ENCODE measurements at regions not wholly inside any gene's neighbourhood (a gene's known extent, or its start where the extent isn't known, plus 50 kb on each side); places are given as distances from the start of the nearest gene placed in this dataset.

DNA sequence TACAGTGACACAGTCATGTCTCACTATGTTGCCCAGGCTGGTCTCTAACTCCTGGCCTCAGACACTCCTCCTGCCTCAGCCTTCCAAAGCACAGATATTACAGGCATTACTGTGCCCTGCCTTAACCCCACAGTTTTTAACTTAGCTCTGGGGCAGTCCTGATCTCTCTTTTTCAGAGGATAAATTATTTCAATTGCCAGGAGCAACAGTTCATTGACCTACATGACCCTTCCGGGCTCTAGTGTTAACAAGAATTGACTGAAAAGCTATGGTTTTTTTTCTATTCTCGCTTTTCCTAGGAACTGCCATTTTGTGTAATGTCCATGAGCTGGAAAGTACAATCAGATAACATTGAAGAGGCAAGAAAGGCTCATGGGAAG lies 92.8 kb downstream of the HNRNPLL start:
- no peak for DNase-seq

DNA sequence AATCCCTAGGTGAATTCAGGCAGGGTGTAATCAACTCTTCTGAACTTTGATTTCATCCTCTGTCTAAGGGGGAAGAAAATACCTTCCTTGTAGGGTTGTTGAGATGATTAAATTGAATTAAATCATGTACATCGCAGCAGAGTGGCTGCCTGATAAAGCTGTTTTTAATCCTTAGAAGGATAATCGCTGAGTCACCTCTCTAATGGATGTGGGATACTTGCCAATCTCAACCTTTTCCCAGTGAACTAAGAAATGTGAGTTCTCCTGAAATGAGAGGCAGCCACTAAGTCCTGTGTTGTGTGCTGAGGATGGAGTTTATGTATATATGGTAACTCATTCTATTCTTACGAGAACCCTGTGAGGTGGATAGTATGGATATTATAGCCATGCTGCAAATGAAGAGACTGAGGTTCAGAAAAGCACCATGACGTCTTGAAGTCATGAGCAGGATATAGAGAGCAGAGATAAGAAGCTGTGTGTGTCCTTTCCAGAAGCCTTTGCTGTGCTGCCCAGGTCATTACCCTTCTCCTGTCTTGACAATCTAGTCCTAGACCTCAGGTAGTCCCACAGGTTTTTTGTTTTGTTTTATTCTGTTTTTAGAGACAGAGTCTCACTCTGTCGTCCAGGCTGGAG lies 93.3 kb downstream of the HNRNPLL start:
- DNase-seq: no peak

DNA sequence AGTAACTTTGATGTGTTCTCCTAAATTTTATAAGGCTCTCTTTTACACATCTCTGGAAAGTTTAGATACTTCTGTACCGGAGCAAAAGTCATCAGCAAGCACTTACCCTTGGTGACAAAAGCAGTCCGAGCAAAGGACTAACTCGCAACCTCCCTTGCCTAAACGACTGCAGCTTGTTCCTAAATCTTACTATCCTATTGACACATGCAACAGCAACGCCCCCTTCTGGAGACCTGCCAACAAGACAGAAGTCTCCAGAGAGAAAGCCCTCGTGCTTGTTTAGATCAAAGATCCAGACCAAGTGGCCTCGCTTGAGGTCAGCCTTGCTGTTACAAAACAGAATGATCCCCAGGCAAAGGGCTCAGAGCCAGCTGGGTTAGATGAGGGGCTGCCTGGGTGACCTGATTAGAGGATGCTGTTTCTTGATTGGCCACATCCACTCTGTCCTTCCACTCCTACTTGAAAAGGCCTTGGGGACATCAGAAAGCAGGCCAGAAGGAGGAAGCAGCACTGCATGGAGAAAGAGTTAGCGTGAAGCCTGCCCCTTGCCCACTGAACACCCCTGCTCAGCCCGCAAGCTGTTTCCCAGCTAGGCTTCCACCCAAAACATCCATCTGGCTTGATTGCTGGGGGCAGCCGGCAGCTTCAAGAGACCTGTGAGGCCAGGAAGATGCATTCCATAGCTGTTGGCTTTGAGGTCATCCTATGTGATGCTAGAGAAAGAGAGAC lies 94.3 kb downstream of the HNRNPLL start:
- peak; percentile 86 for DNase-seq

DNA sequence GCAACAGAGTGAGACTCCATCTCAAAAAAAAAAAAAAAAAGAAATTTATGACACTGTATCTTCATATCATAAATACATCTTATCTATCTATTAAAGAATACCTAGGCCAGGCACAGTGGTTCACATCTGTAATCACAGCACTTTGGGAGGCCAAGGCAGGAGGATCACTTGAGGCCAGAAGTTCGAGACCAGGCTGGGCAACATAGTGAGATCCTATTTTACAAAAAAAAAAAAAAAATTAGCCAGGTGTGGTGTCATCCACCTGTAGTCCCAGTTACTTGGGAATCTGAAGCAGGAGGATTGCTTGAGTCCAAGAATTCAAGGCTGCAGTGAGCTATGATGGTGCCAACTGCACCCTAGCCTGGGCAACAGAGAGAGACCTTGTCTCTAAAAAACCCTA lies 95.0 kb downstream of the HNRNPLL start:
- no peak for DNase-seq

DNA sequence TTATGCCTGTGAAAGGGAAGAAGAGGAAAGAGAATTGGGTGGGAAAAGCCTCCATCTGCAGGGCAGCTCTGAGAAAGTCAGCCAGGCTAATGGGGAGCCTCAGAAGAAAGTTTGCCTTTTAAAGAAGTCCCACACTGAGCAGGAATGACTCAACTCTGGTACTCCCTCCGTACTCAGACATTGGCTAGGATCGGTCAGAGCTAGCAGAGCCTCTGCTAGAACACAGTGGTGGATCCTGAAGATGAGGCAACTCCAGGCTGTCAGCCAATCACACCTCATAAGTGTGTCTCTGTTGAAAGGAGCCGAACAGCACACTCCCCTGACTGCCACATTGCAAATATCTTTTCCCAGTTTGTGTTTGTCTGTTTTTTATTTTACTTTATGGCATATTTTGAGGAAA lies 96.9 kb downstream of the HNRNPLL start:
- no peak for DNase-seq

DNA sequence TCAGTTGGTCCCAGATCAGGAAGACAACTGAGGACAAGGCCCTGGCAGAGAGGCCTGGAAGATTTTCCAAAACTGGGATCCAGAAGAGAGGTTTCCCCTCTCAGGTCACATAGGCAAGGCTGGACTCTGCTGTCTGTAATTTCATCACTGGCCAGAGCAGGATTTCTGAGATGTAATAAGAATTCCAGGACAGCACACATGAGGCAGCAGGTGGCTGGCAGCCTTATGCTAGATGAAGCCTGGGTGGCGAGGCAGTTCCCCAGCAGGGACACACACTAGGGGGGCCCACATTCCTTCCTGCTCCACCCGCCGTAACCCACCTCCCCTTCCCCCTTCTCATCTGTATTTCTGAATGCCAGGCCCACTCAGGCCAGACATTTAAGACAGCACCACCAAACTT lies 98.6 kb downstream of the HNRNPLL start:
- DNase-seq: no peak

DNA sequence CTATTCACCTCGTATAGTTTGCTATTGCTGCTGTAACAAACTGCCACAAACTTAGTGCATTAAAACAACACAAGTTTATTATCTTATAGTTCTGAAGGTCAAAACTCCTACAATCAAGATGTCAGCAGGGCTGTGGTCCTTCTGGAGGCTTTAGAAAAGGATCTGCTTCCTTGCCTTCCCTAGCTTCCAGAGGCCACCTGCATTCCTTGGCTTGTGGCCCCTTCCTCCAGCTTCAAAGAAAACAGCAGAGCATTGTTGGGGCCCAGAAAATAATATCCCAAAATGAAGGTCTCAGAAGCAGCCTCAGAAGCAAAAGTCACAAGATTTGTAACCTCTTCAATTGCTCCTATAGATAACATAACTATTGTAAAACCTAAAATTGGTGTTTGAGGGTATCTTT lies 100.6 kb downstream of the HNRNPLL start:
- DNase-seq: no peak

DNA sequence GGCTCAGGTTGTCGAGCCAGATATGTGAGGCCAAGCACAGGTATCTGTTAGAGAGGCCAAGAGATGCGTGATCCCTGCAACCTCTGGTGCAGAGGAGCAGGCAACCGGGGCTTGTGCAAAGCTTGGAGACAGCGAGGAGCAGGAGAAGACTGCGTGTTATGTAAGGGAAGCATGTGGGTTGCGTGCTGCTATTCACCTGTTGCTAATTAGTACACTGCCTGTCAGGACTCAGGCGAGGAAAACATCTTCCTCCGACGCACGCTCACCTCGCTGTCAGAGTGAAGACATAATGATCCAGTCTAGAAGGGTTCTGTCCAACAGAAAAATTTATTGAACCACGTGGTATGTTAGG lies 102.5 kb downstream of the HNRNPLL start:
- DNase-seq: no peak

DNA sequence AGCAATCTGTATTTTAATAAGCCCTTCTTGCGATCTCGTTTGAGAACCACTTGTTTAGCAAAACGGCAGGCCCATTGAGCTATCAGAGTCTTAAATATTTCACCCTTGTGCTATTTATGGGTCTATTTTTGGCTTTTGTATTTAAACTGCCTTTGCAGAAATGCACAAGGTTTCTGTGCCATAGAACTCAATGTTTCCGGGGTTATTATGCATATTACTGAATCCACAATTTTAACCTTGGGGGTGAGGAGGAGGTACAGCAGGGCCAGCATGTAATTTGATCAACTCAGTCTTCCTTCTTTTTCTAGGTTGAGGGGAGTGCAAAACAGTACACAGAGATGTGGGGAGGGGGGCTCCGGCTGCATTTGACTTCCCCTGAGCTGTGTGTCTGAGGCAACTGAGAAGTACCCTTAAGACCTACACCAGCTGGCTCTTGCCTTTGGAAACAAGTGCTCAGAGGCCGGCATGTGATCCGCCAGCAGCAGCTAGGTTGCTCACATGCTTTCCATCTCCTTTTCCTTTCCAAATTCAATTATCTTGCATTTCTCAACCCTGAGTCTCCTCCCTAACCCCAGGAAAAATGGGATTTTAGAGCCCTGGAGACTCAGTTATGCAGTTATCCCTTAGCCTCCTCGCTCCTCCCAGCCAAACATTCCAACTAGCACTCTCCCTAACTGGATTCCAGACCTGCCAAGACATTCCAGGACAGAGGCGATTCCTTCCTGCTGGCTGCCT lies 103.0 kb downstream of the HNRNPLL start:
- DNase-seq: no peak

DNA sequence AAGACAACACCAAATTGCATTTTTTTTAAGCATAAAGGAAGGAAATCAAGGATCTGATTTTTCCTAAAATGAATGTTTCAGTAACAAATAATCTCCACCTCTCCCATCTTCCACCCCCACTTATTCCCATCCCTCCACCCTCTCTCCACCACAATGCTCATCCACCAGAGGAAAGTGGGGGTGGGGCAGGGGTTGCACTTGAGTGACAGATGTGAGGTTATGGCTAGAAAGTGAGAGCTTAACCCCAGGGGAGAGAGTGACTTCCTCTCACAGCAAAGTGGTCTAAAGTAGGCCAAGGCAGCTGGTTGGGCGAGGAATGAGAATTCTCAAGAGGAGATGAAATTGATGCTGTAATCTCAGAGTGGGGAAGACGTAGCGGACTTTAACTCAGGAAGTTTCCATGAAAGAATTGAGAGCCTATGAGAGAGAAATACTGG lies 104.7 kb downstream of the HNRNPLL start:
- no peak for DNase-seq

DNA sequence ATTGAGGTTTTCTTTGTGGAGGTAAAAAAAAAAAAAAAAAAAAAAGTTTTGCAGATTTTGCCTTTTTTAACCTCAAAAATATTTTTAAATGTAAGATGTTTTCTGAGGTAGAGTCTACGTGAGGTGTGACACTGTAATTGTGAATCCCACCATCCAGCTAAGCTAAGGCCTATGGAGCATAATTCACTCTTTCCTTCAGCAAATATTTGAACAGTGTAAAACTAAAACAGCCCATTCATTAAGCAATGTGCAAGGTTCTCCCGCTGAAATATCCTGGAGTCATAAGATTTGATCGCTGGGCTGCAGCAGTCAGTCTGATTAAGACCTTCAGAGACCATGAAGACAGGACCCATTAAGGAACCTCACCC lies 105.1 kb downstream of the HNRNPLL start:
- no peak for DNase-seq

DNA sequence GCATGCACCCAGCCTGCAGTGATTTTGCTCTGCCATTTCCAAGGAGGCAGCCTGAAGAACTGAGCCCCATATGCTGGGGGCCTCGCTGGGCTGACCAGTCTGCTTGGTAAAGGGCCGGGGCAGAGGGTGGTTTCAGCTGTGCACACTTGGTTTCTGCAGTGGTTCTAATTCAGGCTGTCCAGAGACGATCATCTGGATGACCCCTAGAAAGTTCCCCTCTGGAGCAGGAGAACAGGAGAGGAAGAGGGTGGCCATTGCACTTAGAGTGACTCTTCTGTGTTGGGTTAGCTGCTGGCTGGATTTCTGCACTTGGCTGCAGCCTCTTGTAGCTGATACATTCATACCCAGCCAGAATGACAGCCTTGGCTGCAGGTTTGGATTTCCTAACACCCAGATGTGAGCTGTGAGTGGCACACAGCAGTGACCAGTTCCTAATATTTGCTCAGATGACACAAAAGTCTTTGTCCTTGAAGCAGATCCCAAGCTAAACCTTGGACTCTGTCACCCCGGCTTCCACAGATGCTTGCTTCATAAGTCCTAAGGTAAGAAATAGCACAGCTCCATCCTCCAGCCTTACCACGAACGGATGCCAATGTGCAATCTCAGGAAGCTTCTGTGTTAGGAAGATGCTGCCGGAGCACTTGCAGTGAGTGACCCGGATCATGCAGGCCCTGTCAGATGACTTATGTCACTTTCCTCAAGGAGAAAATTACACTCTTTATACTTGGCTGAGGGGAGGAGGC lies 105.6 kb downstream of the HNRNPLL start:
- no peak for DNase-seq

DNA sequence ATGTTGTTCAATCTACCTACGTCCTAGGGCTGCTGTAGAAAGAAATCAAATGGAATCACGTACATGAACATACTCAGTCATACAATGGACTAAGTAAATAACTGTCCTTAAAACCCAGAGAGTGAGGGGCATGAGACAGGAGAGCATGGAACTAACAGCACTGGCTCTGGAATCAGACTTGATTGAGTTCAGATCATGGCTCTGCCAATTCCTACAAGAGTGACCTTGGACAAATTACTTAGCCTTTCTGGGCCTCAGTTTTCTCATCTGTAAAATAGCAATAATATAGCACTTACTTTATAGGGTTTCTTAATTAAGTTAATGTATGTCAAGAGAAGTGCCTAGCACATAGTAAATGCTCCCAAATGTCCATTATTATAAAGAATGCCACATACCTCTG lies 106.8 kb downstream of the HNRNPLL start:
- DNase-seq: no peak

DNA sequence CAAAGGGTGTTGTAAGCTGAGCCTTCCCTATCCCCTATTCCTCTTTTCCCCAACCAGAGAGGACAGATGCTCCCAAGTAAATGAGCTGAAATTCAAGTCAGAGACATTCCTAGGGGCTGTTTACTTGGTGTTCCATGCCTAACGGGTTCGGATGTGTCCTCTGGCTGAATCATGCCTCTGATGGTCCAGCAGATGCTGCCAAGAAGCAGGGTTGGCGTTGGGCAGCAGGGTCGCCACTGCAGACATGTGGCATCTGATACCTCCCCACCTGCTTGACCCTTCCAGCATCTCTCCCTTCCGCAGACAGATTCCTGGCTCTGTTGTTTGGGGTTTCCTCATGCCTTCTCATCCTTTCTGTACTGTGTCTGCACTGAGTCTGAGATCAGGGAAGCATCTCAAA lies 108.3 kb downstream of the HNRNPLL start:
- no peak for DNase-seq

DNA sequence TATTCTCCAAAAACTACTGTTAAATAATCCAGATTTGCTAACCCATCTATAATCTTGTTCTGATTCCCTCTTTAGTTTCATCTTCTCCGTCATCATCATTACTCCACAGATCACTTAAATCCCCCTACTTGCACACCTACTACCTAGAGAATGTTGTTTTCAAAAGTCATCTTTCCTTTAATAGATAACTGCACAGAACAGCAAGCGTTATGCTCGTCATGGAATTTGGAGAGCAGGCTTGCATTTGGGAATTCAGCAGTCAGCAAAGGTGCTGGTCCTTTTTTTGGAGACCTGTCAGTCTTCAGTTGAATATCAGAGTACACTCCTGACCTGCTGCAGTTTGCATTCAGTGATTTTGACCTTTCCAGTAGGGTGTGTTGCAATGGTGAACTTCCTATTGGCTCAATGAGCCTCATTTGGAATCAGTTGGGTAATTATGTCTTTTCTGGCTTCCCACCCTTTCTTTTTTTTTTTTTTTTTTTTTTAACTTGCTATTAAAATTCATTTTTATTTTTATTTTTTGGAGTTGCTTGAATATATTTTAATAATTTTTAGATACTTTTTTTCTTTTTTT lies 110.6 kb downstream of the HNRNPLL start:
- no peak for DNase-seq

DNA sequence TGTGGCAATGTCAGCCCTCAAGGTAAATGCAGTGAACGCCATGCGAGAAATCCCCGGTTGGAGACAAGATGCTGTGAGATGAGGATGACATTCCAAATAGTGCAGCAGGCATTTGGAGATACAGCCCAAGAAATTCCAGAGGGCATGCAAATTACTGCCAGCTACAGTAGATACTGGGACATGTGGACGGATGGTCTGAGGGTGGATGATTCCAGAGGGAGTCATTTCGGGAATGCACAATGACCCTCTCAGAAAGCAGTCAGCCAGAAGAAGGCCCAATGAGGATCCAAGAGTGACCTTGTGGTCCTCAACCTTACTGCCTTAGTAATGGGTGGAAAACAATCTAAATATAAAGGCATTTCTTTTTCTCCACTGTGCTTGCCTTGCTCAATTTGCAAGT lies 111.3 kb downstream of the HNRNPLL start:
- no peak for DNase-seq

DNA sequence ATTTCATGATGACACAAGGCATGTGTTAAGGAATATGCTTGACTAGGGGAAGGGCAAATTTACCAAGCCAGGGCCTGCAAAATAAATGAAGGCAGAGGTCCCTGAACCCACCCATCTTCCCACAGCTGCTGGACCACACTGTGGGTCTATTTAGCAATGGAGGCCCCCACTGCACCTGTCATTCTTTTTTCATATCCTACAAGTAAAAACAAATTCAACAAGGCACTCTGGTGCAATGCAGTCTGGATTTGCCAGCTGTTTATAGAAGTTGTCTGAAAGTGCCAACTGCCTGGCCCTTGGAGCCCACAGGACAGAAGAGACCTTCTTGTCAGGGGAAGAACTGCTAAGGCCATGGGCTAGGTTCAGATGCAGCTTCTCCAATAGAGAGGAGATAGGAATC lies 112.8 kb upstream of the ATL2 start:
- no peak for DNase-seq

DNA sequence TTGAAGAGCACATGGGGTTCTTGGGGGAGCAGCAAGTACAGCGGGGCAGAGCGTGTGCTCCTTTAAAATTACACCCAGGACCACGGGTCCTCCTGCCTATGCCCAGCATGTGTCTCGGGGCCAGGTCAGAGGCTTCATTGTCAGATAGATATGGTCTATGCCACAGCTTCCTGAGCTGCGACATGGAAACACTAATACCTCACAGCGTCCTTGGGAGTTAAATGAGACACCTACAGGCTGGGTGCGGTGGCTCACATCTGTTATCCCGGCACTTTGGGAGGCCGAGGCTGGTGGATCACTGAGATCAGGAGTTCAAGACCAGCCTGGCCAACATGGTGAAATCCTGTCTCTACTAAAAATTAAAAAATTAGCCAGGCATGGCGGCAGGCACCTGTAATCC lies 110.8 kb upstream of the ATL2 start:
- DNase-seq: no peak

DNA sequence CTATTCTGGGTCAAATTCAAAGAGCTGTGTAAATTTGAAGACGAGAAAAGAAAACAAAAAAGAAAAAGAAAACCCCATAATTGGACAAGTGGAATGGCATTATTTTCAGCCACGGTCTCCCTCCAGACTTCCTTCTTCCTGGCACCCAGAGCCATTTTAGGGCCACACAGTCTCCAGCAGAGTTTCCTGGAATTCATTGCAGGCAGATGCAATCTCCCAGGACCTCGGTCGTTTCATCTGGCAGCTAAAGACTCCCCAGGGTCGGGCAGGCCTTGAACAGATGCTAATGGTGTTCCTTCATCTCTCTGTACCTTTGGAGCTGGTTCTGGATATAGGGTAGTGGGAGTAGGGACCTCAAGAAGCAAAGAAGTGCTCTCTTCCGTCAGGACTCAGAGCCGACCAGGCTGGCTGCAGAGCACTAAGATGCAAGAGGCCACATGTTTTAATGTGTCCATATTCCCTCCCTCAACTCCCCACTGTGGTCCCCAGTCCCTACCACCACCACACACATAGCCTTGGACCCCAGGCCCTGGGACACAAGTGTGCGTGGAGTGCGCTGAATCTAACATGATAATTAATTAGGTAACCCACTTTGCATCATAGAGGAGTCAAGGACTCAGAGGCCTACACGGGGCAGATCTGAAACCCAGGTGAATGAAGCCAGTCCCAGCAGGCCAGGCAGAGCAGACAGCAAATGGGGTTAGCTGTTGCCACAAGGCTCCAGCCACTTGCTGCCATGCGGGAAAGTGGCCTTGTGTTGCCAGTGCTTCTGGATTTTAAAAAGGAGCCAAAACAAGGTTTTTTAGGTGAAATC lies 109.3 kb upstream of the ATL2 start:
- DNase-seq: no peak

DNA sequence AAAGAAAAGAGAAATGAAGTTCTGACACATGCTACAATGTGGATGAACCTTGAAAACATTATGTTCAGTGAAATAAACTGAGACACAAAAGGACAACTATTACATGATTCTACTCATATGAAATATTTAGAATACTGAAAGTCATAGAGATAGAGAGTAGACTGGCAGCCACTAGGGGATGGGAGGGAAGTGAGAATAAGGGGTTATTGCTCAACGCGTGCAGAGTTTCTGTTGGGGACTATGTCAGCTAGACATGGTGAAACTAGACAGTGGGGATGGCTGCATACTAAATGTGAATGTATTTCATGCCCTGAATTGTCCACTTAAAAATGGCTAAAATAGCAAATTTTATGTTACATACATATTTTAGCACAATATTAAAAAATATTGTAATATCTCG lies 108.7 kb upstream of the ATL2 start:
- no peak for DNase-seq

DNA sequence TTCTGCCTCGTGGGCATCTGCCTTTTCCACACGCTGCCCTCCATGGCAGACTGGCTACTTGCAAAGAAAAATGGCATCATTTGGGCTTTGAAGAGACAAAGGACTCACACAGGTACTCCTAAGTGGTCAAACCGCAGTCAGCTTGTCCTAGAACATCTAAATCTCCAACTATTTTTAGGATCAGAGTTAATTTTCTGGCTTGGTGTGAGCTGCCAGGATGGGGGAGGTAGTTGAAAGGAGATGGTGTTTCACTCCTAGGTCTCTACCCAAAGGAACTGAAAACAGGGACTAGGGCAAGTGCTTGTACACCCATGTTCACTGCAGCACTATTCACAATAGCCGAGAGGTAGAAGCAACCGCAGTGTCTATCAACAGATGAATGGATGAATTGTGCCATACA lies 107.9 kb upstream of the ATL2 start:
- DNase-seq: no peak

DNA sequence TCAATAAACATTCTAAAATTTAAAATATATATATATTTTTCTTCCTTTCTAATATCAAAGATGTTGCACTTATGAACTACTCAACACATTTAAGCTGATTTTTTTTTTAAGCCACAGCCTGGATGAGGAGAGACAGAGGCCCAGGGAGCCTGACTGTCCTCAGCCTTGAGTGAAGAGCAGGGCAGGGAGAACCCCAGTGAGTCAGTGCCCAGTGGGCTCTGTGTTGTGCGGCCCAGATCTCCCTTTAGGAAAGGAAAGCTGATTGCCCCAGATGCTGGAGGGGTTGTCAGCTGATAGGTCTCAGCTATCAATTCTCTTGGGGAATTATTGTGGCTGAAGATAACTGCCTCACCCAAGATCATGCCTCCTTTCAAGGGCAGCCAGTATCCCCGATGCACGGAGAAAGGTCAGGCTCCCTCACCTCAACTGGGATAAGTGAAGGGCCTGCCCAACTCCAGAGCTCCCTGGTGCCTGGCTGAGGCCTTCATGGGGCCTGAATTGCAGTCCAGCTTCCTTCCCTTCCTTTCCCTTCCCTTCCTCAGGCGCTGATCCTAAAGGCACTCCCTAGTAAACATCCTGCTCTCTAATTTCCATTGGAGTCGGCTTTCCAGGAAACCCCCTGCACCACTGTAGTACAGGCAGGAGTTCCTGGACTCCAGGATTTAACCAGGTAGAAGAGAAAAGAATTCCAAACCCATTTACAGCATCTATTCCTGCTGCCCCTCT lies 106.9 kb upstream of the ATL2 start:
- DNase-seq: no peak

Measured in CD4-positive, alpha-beta T cell treated with Interleukin-17A for 4 hours (primary cell).